GM18505 (cell line): ENCODE measurements at regions not wholly inside any gene's neighbourhood (a gene's known extent, or its start where the extent isn't known, plus 50 kb on each side); places are given as distances from the start of the nearest gene placed in this dataset.
A peak's percentile ranks its signal among the peaks of the same experiment; 100 is the strongest.

Experiments
- ATAC-seq: cut with Tn5 transposase; IDR thresholded peaks from one replicate; pipeline ENCODE4 v1.9.1; 2021; ENCODE audit not compliant: unreplicated experiment
- POLR2A ChIP-seq: IDR thresholded peaks from 4 replicates; pipeline ENCODE4 v1.6.1; 2011; ENCODE audit warnings: borderline replicate concordance; ENCODE audit not compliant: insufficient read depth, insufficient read length; ENCODE audit errors: extremely low read depth

GRCh38 chr7:131182446-131183058, 145.1 kb upstream of the MKLN1 start:
- ATAC-seq = no peak
- no peak for TF ChIP-seq POLR2A

- no peak for ATAC-seq
- no peak for TF ChIP-seq POLR2A
Measured at GRCh38 chr7:131183072-131183471, 144.6 kb upstream of the MKLN1 start.

- no peak for ATAC-seq
- no peak for TF ChIP-seq POLR2A
Measured at GRCh38 chr7:131183611-131184119, 144.0 kb upstream of the MKLN1 start.

- no peak for ATAC-seq
- TF ChIP-seq POLR2A = no peak
Measured at GRCh38 chr7:131186816-131187215, 140.9 kb upstream of the MKLN1 start.

- ATAC-seq = peak; percentile 74
- no peak for TF ChIP-seq POLR2A
Measured at GRCh38 chr7:131188367-131189339, 139.0 kb upstream of the MKLN1 start.

- no peak for ATAC-seq
- TF ChIP-seq POLR2A = no peak
Measured at GRCh38 chr7:131189488-131189887, 138.2 kb upstream of the MKLN1 start.

GRCh38 chr7:131190146-131190545, 137.5 kb upstream of the MKLN1 start:
- no peak for ATAC-seq
- TF ChIP-seq POLR2A = no peak

GRCh38 chr7:131190581-131190980, 137.1 kb upstream of the MKLN1 start:
- no peak for ATAC-seq
- no peak for TF ChIP-seq POLR2A

- no peak for ATAC-seq
- no peak for TF ChIP-seq POLR2A
Measured at GRCh38 chr7:131194070-131194865, 133.4 kb upstream of the MKLN1 start.

- TF ChIP-seq POLR2A = no peak
- no peak for ATAC-seq
Measured at GRCh38 chr7:131196803-131197202, 130.9 kb upstream of the MKLN1 start.

GRCh38 chr7:131197920-131198615, 129.6 kb upstream of the MKLN1 start:
- no peak for TF ChIP-seq POLR2A
- ATAC-seq = no peak

GRCh38 chr7:131202451-131202850, 125.2 kb upstream of the MKLN1 start:
- no peak for TF ChIP-seq POLR2A
- ATAC-seq = no peak
